Heart left ventricle (tissue), 16 donors: ENCODE measurements at regions not wholly inside any gene's neighbourhood (a gene's known extent, or its start where the extent isn't known, plus 50 kb on each side); places are given as distances from the start of the nearest gene placed in this dataset.

Experiments
- ATAC-seq, 4 donors: fragments of 200-7000 bp; cut with Tn5 transposase; one replicate each; pipeline ENCODE4 v1.9.1; 2020 to 2022; ENCODE audit warnings: moderate library complexity in 4 of 4, mild to moderate bottlenecking in 3 of 4, moderate number of reproducible peaks in 1 of 4
- DNase-seq, 5 donors: peaks; one replicate each; pipeline ENCODE4 v3.0.0-alpha.2; 2020
- H3K27ac ChIP-seq, 12 donors: fragments of 200-600 bp; sonication (generic) in 4 of 12; one replicate each; pipeline versions ENCODE4 v1.5.0 to v1.8.0; 2016 to 2022; ENCODE audit warnings: mild to moderate bottlenecking in 2 of 12
- H3K27me3 ChIP-seq, 9 donors: fragments of 200-600 bp; sonication (generic) in 2 of 9; one replicate each; pipeline versions ENCODE4 v1.5.1 to v1.8.0; 2016 to 2022; ENCODE audit warnings: mild to moderate bottlenecking in 3 of 9
- H3K36me3 ChIP-seq, 9 donors: fragments of 200-600 bp; sonication (generic) in 2 of 9; one replicate each; pipeline versions ENCODE4 v1.5.0 to v1.8.0; 2018 to 2022; ENCODE audit warnings: mild to moderate bottlenecking in 2 of 9
- H3K4me1 ChIP-seq, 12 donors: fragments of 200-600 bp; sonication (generic) in 4 of 12; one replicate each; pipeline versions ENCODE4 v1.5.0 to v1.8.0; 2016 to 2022; ENCODE audit warnings: mild to moderate bottlenecking in 3 of 12
- H3K4me3 ChIP-seq, 12 donors: fragments of 200-600 bp; sonication (generic) in 4 of 12; one replicate each; pipeline versions ENCODE4 v1.5.0 to v1.8.0; 2017 to 2022; ENCODE audit warnings: mild to moderate bottlenecking in 9 of 12, moderate library complexity in 4 of 12
- H3K9me3 ChIP-seq, 12 donors: fragments of 200-600 bp; sonication (generic) in 4 of 12; one replicate each; pipeline versions ENCODE4 v1.5.0 to v1.8.0; 2016 to 2022; ENCODE audit warnings: mild to moderate bottlenecking in 1 of 12
- CTCF ChIP-seq, 12 donors: fragments of 200-600 bp; sonication (generic) in 4 of 12; IDR thresholded peaks; one replicate each; pipeline versions ENCODE4 v1.5.0 to v1.8.0; 2018 to 2022; ENCODE audit warnings: antibody characterized with exemption in 12 of 12, mild to moderate bottlenecking in 5 of 12
- POLR2A ChIP-seq, 2 donors: fragments of 450-650 bp; IDR thresholded peaks; one replicate each; pipeline ENCODE4 v1.6.1; 2017; ENCODE audit warnings: antibody characterized with exemption in 2 of 2, mild to moderate bottlenecking in 2 of 2, moderate library complexity in 2 of 2
- WGBS, 4 donors: extraction: QIAGEN DNeasy Blood & Tissue Kit in 2 of 4; methylation state at CpG; one replicate each; pipeline versions ENCODE4 v1.1.5 to v1.1.7; 2013 to 2018; 5-methylcytosine and 5-hydroxymethylcytosine counted together
- intact Hi-C, 10 donors: fragments of 100-400 bp; cut with DNase I; formaldehyde crosslinking; loops; one replicate each; pipeline versions ENCODE4 v1.11.1 to v1.14.2; 2022
- donor health status: ischemic (EF 13 %, LVEDD 7.1; RV severe dilation, severe dysfunction).
- donor health status: healthy with polysubstance abuse.
- donor health status: DM: no; HTN: yes; CAD: no.
- donor health status: DM: no; HTN: no; CAD: no.
- donor health status: ischemic (EF 25% LVEDD 6.9; RV normal size, moderate dysfunction).
- donor health status: ischemic (EF 25% LVEDD 5.7; RV mildly dilated, moderate dysfunction).
- donor health status: healthy.
- donor health status: DM: yes; HTN: yes; CAD: no.
- donor health status: ischemic (EF 35%, LVEDD 5.7; RV mildly dilated, moderate dysfunction).
- donor health status: nonischemic (EF 11% LVEDD 7.7; RV severe dilation, severe dysfunction).
- donor health status: DM: yes; HTN: yes; CAD: no.
- donor health status: PGD.
- donor health status: ischemic (EF 29% LVEDD 5.4; RV normal size, mild dysfunction).
- donor health status: nonischemic (EF 23%, LVEDD 6.1; RV moderate dilation, normal function).

DNA sequence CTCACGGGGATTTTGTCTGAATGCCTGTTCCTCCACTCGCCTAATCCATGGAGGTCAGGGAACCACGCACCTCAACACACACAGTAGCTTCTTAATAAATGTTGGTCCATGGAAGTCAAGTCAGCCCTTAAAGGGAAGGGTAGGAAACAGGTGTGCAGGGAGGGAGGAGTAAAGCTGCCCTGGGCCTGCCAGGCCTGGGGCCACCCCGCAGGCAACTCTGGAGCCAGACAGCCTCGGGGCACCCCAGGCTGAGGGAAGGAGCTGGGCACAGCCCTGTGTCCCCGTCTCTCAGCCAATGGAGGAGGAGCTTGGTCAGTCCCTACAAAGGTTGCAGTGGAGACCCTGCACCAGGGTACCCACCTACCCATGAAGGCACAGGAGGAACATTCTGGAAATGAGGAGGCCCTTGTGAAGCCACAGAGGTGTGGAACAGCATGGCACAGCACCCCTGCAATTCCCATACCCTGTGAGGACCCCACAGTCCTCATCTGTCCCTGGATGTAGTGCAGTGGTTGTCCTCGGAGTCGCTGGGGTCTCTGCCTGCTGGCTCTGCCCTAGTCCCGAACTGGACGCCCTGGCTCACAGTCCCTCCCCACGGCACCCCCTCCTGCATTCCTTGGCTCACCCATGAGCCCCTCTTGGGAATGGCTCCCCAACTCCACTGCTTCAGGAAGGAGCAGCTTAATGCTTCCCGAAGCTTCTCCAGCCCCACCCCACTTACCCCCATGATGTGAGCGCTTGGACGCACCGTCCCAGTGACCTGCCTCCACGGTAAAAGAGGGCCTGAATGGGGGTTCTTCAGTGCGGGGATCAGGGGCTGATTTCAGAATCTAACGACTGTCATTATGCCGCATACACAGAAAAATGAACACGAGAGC is 79.2 kb upstream of the INSIG1 start:
- TF ChIP-seq CTCF (IDR thresholded peaks at IDR 0.05) = no peak
- no peak for TF ChIP-seq POLR2A (IDR thresholded peaks at IDR 0.05)
- ATAC-seq = no peak
- Histone ChIP-seq H3K4me1 (peaks cover 0 to 6% (median 0%) of the 10 kb centered on the region in 12 donors), H3K36me3 (no peaks in the 10 kb centered on the region), H3K9me3 (no peaks in the 10 kb centered on the region), H3K27ac (no peak overlapping the region), H3K27me3 (peaks cover 3 to 36% (median 16%) of the 10 kb centered on the region in 9 donors), H3K4me3 (no peak overlapping the region)
- 81 to 89% (median 84%) methylated on average over 12 to 20 of the region's 20 CpGs for WGBS, 4 donors
- intact Hi-C loops = no loop called here
- DNase-seq = no peak

GRCh38 chr7:155219154-155219531 is 78.5 kb upstream of the INSIG1 start:
- H3K4me3 ChIP-seq = no peak overlapping the region
- no peaks in the 10 kb centered on the region for H3K9me3 ChIP-seq
- peaks cover 1 to 30% (median 12%) of the 10 kb centered on the region in 9 donors for H3K27me3 ChIP-seq
- 87 to 88% (median 88%) methylated on average over 15 of the region's 15 CpGs for WGBS, 4 donors
- TF ChIP-seq POLR2A (IDR thresholded peaks at IDR 0.05) (no peak), CTCF (IDR thresholded peaks at IDR 0.05) (no peak)
- ATAC-seq (no peak), DNase-seq (no peak)
- peaks cover 0 to 6% (median 0%) of the 10 kb centered on the region in 12 donors for H3K4me1 ChIP-seq
- H3K27ac ChIP-seq = no peak overlapping the region
- intact Hi-C loops = no loop called here
- no peaks in the 10 kb centered on the region for H3K36me3 ChIP-seq

GRCh38 chr7:155219947-155220769 is 77.5 kb upstream of the INSIG1 start:
- intact Hi-C loops = loop anchor here in 1 of 10 donors (10.0 kb wide), 1 partner anchor 1015 kb away; no protein-coding TSS in a partner anchor
- peaks cover 0 to 20% (median 5%) of the 10 kb centered on the region in 9 donors for H3K27me3 ChIP-seq
- peak in 1 of 4 donors; percentile 24 for ATAC-seq
- H3K27ac ChIP-seq = no peak overlapping the region
- no peaks in the 10 kb centered on the region for H3K36me3 ChIP-seq
- no peak overlapping the region for H3K4me3 ChIP-seq
- no peak for TF ChIP-seq CTCF (IDR thresholded peaks at IDR 0.05)
- TF ChIP-seq POLR2A (IDR thresholded peaks at IDR 0.05) = no peak
- WGBS, 4 donors = 88 to 92% (median 90%) methylated on average over 13 to 18 of the region's 18 CpGs
- peaks cover 0 to 6% (median 0%) of the 10 kb centered on the region in 12 donors for H3K4me1 ChIP-seq
- H3K9me3 ChIP-seq = no peaks in the 10 kb centered on the region
- no peak for DNase-seq

DNA sequence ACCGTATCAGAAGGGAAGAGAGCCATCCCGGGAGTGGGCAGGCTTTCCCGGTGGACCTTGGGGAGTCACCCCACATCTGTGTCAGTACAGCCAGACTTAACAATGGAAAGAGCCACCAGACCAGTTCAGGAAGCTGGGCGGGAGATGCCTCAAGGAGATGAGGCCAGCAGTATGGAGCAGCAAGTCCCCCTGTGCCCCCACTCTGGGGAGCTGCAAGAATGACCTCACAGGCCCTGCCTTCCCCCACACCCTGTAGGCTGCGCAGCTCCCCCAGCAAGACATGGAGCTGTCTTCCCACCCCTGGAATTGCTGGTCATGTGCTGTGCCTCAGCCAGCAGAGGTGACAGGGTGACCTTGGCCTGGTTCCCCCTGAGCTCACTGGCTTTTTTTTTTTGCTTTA is 76.8 kb upstream of the INSIG1 start:
- Histone ChIP-seq H3K36me3 (no peaks in the 10 kb centered on the region), H3K27ac (no peak overlapping the region), H3K4me1 (peaks cover 0 to 6% (median 0%) of the 10 kb centered on the region in 12 donors), H3K9me3 (no peaks in the 10 kb centered on the region), H3K4me3 (no peak overlapping the region), H3K27me3 (peaks cover 0 to 26% (median 3%) of the 10 kb centered on the region in 9 donors)
- TF ChIP-seq POLR2A (IDR thresholded peaks at IDR 0.05) = no peak
- no peak for TF ChIP-seq CTCF (IDR thresholded peaks at IDR 0.05)
- ATAC-seq (no peak), DNase-seq (no peak)
- intact Hi-C loops = loop anchor here in 1 of 10 donors (10.0 kb wide), 1 partner anchor 1014 kb away; no protein-coding TSS in a partner anchor
- WGBS, 4 donors = 67 to 74% (median 73%) methylated on average over 4 to 5 of the region's 5 CpGs
